ENCODE measurements at regions not wholly inside any gene's neighbourhood (a gene's known extent, or its start where the extent isn't known, plus 50 kb on each side); places are given as distances from the start of the nearest gene placed in this dataset.

GRCh38 chr18:32621034-32621433, 150.4 kb upstream of the GAREM1 start:
- no peak for DNase-seq

GRCh38 chr18:32618546-32618945, 147.9 kb upstream of the GAREM1 start:
- DNase-seq: no peak

DNA sequence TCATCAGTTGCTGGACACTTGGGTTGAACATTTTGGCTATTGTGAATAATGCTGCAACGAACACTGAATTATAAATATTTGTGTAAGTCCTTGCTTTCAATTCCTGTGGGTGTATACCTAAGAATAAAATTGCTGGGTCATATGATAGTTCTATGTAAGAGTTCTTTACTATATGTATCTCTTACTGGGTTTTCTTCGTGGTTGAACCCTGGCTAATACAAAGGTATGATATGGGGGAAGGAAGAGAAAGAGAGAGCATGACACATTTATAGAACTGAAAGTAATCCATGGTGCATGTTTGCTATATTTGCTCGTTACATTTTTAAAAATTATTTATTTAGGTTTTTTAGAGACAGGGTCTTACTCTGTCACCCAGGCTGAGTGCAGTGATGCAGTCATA, 143.1 kb upstream of the GAREM1 start:
- DNase-seq: no peak

DNA sequence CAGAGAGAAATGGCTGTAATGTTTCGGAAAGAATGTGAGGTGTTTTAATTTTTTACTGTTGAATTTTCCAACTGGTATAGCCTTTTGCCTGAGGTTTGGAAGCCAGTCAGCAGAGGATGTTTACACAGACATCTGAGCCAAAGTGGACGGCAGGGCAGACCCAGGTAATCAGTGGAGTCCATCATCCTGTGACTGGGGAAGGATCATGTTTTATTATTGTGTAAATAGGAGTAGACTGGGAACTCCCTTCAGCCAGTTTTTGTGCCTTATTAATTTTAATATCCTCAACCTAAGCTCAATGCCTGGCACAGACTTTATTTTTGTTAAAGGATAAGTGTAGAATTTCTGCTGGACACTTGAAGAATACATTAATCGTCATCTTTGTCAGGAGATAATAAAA, 142.0 kb upstream of the GAREM1 start:
- DNase-seq: no peak

DNA sequence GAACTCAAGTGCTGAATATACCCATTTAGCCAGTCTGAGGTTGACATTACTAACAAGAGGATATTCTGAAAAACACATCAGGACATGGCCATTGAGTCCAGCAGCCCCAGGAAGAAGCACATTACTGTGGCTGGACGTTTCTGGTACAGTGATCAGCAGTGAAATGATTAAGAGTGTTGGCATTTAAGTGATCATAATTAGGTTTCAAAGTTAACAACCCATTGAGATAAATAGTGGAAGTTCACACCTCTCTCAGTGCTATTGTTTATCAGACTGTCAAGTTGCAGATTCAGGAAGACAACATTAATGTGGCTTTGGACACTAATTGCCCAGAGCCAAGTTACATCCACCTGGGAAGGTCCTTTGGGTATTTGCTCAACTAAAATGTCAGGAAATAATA, 139.5 kb upstream of the GAREM1 start:
- DNase-seq: no peak

DNA sequence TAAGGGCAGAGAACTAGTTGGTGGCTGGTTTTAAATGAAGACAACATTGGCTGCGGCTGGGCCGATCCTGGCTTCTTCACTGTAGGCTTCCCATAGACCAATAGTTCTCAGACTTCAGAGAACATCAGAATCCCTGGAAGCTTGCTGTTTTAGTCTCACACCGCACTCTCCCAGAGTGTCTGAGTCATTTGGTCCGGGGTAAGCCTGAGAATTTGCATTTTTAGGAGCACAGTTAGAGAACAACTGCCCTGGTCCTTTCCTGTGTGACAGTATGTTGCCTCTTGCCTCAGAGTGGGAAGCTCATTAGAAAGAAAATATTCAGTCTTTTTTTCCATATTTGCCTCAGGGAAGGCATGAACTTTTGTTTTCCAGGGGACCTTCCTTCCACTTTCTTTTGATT, 137.1 kb upstream of the GAREM1 start:
- DNase-seq: no peak

DNA sequence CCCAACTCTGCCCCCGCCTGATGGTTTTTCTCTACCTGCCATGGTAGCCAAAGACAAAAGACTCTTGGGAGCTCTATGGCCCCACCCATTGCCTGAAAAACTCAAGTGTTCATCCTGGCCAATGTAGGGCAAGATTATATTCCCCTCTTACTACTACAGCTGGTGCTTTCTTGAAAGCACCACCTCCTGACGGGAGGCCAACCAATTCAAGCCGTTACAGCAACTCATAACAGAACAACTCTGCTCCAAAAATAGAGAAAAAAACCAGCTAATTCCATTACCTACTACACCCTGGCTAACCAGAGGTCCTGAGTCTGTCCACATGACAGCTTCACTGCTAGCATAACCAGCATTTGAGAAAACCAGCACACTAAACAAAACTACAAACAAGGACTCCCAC, 127.5 kb upstream of the GAREM1 start:
- no peak for DNase-seq

DNA sequence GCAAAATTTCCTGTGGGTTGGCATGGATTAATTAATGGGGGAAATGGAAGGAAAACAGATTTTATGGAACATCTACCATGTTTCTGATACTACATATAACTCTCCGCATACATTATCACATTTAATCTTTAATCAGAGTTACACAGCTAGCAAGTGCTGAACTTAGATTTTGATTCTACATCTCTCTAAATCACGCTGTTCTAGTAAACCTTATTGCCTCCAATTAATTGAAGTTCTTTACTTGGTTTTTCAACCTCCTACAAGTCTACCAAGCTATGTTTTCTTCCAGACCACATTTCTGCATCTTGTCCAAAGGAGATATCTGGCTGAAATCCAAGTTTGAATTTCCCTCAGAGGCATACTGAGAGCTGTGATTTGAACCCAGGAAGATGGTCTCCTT, 125.8 kb upstream of the GAREM1 start:
- no peak for DNase-seq

DNA sequence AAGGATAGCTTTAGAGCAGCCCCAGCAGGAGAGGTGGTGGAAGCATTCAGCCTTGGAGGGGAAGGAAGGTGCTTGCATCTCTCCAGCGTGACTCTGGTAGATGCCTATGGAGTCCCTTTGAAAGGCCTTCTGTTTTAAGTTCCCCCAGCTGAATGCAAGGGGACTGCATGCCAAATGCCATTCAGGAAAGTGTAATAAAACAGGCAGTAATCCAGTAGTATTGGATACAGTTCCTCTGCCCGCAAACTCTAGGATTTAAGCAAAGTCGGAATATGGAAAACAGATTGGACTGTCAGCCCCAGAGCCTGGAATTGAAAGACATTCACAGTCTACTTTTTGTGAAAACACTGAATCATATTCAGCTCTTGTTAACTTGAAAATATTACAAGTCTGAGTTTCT, 125.2 kb upstream of the GAREM1 start:
- no peak for DNase-seq

GRCh38 chr18:32588191-32588590, 117.5 kb upstream of the GAREM1 start:
- no peak for DNase-seq

DNA sequence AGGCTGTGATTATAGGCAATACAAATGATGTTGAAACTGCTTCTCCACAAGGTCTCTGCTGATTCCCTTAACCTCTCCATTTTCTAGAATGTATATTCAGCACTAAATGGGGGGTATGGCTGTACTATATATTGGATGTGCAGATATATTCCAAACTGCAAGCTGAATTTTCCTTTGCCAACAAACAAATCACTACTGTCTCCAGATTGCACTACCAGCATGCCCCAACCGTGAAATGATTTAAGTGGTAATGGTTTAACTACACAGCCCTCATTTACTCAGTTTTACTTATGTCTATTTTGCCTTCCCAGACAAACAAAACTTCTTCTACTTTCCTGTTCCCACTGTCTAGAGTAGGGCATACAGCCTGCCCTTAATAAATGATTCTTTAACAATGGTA, 112.7 kb upstream of the GAREM1 start:
- DNase-seq: no peak

DNA sequence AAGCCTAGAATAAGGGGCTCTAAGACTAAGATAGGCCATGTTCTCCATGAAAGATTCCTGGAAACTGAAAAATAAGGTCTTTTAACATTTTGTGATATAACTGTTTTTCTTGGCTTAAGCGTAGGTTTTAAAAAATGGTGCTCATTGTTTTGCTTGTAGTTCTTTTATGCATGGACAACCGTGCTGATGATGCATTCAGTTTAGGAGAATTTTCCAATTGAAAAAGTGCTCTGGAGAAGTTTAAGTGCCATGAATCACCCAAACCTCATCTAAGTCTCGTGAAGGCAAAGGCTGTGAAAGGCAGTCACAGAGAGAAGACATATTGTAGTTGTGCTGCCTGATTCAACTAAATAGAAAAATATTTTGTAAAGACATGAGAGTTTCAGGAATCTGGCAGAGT, 111.8 kb upstream of the GAREM1 start:
- no peak for DNase-seq

DNA sequence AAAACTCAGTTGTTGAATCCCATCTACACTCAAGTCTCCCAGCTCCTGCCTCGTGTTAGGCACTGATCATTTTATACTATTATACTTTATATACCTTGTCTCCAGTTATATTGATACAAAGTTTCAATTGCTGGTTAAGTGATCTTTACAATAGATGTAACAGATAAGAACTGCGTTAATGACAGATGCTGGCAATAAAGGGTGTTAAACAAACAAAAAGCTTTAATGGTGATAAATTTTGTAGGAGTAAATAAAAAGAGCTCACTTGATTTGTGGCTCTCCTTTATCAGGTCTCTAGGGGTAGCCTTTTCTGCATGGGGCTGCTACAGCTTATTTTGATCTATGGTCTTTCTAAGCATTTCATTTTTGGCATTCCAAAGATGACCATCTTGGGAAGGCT, 106.9 kb upstream of the GAREM1 start:
- DNase-seq: no peak

GRCh38 chr18:32576296-32576916, 105.7 kb upstream of the GAREM1 start:
- no peak for DNase-seq

- DNase-seq: no peak
Measured at GRCh38 chr18:32566960-32567359, 96.3 kb upstream of the GAREM1 start.

GRCh38 chr18:32553640-32554365, 83.1 kb upstream of the GAREM1 start:
- no peak for DNase-seq

DNA sequence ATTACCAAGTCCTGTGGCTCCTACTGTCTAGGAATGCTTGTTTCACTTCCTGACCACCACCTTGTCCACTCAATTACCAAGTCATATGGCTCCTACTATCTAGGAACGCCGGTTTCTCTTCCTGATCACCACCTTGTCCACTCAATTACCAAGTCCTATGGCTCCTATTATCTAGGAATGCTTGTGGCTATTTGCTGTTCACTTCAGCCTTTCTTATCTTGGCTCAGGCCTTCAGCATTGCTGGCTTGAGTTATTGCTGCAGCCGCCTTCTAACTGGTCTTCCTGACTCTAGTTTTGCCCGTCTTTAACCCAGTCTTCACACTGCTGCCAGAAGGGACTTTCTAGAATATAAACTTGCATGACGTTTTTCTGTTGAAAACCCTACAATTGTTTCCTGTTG, 82.5 kb upstream of the GAREM1 start:
- no peak for DNase-seq

DNA sequence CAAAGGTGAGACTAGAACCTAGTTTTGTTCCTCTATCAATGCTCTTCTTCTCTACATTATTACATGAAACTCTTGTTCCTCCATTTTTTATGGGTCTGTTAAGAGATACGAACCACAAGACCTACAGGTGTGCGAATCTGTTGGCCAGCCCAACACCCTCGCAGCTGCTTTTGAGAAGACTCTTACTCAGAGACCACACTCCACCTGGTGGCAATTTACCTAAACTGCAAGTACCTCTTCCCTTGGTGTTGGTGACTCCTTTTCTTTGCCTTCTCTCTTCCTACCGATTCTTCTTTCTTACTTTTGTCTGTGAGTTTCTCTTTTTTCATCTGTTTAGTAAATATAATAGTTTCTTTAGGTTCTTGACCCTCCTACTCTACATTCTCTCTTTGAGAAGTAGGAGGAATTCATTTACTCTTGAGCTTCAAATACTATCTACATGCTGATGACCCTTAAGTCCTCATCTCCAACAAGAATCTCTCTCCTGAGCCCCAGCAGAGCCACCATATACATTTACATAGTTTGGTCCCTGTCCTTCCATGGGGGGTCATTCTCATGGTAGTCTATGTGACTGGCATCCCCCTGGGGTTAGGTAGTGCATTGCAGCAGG, 81.8 kb upstream of the GAREM1 start:
- DNase-seq: peak; percentile 6 to 73 (median 34)

GRCh38 chr18:32550963-32551362, 80.3 kb upstream of the GAREM1 start:
- no peak for DNase-seq

DNA sequence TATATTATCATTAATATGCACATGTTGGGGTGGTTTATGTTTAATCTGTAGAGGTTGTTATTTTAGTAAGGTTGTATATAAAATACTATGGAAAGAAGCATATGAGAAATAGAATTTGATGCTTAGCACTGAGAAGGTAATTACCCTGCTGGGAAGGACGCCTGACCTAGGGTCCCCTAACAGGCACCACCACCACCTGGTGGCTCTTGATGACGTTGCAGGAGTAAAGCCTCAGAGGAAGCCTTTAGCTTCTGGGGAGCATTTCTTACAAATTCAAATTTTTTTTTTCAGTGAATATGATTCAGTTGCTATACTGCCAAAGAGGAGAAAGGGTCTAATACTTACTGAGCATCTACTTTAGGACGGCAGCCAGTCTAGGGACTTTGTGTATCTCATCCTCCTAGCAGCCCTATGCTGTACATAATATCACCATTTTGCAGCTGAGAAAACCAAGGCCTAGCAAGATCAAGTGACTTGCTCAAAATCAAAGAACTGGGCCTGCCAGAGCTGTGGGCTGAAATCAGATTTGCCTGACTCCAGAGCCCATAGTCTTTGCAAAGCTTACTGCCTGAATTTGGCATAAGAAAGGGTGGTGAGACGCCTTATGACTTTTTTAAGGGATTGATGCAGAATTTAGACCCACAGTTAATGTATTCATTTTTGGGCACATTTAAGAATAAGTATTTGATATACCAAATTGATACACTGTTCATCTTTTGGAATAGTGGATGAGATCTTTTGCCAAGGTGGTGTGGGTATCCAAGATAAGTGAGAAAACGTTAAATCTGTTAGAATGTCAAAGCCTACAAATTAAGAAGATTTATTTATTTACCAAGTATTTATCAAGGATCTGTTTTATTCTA, 78.8 kb upstream of the GAREM1 start:
- DNase-seq: peak; percentile 1 to 32 (median 17)

DNA sequence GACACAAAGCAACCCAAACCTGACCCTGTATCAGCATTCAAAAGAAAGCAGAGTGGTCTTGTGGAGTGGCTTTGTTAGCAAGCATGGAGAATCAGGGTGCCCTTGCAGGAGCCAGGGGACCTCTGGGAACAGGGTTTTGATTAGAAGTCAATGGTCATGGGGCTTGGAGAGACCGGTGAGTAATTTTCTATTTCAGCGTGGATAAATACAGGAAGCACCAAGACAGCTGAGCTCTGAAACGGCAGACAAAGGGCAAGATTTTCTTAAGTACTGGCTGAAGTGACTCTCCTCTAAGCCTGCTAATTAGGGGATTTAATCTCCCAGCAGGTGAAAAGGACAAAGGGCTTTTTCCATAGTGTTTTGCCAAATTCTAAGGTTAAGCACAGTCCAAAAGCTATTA, 78.0 kb upstream of the GAREM1 start:
- DNase-seq: no peak

GRCh38 chr18:32545631-32546030, 74.9 kb upstream of the GAREM1 start:
- DNase-seq: no peak

GRCh38 chr18:32544088-32544487, 73.4 kb upstream of the GAREM1 start:
- DNase-seq: no peak

Data from stimulated activated naive CD4-positive, alpha-beta T cell (primary cell).